Body of pancreas (tissue), 4 donors: ENCODE measurements at regions not wholly inside any gene's neighbourhood (a gene's known extent, or its start where the extent isn't known, plus 50 kb on each side); places are given as distances from the start of the nearest gene placed in this dataset.

Source experiments
- ATAC-seq: fragments of 150-250 bp; one replicate; pipeline ENCODE4 v1.9.1; 2016
- DNase-seq, 4 donors: peaks; one replicate each; pipeline ENCODE4 v3.0.0-alpha.2; 2019
- H3K27ac ChIP-seq, 4 donors: fragments of 200-600 bp; sonication (generic); 1 replicate in 3 of 4; 2 replicates in 1 of 4; pipeline versions ENCODE4 v1.5.1 to v1.6.1; 2016 to 2019; ENCODE audit warnings: mild to moderate bottlenecking in 1 of 4, mixed read lengths in 1 of 4, moderate library complexity in 1 of 4
- H3K27me3 ChIP-seq, 2 donors: fragments of 200-600 bp; sonication (generic); one replicate each; pipeline ENCODE4 v1.6.0; 2016; ENCODE audit warnings: mild to moderate bottlenecking in 1 of 2
- H3K36me3 ChIP-seq, 2 donors: fragments of 200-600 bp; sonication (generic); replicated peaks in 1 of 2; 2 replicates each; pipeline ENCODE4 v1.5.1; 2016; ENCODE audit warnings: low read depth in 2 of 2; ENCODE audit not compliant: insufficient read depth in 1 of 2
- H3K4me1 ChIP-seq: fragments of 200-600 bp; sonication (generic); one replicate; pipeline ENCODE4 v1.6.0; 2016
- H3K4me3 ChIP-seq, 2 donors: fragments of 200-600 bp; sonication (generic); 1 replicate in 1 of 2; 2 replicates in 1 of 2; pipeline ENCODE4 v1.5.1; 2016 to 2019
- H3K9me3 ChIP-seq, 3 donors: fragments of 200-600 bp; sonication (generic); 1 replicate in 2 of 3; 2 replicates in 1 of 3; pipeline ENCODE4 v1.5.1; 2016
- POLR2A ChIP-seq, 3 donors: fragments of 450-650 bp; IDR thresholded peaks; one replicate each; pipeline ENCODE4 v1.6.1; 2016; ENCODE audit warnings: antibody characterized with exemption in 3 of 3, mild to moderate bottlenecking in 2 of 3
- WGBS, 2 donors: methylation state at CpG; one replicate each; pipeline ENCODE4 v1.1.5; 2017; 5-methylcytosine and 5-hydroxymethylcytosine counted together
- intact Hi-C: fragments of 100-400 bp; cut with DNase I; formaldehyde crosslinking; loops from one replicate; pipeline ENCODE4 v1.15.1; 2023
- TF ChIP-seq, protein P1 (sequence below), 7 experiments: fragments of 450-650 bp in 4 of 7; fragments of 200-600 bp in 3 of 7; sonication (generic) in 3 of 7; IDR thresholded peaks; one replicate each; pipeline ENCODE4 v1.5.1; 2016 to 2019; ENCODE audit warnings: antibody characterized with exemption in 7 of 7

DNA sequence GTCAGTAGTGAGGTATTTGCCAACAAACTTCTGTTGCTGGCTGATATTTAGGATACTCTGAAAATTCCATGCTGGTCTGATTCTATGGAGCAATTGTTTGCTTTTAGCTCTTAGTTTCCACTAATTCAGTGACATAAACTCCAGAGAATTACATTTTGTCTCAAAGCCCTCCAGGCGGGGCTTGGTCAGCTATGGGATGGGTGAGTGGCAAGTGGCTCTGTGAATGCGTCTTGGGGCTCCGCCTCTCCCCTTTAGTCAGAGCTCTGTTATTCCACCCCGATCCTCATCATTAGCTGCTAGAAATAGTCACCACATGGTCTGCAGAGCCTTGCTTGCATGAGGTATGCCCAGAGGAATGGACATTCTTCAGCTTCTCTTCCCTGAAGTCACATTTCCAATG is 540.6 kb downstream of the QKI start:
- TF ChIP-seq, protein P1, sequence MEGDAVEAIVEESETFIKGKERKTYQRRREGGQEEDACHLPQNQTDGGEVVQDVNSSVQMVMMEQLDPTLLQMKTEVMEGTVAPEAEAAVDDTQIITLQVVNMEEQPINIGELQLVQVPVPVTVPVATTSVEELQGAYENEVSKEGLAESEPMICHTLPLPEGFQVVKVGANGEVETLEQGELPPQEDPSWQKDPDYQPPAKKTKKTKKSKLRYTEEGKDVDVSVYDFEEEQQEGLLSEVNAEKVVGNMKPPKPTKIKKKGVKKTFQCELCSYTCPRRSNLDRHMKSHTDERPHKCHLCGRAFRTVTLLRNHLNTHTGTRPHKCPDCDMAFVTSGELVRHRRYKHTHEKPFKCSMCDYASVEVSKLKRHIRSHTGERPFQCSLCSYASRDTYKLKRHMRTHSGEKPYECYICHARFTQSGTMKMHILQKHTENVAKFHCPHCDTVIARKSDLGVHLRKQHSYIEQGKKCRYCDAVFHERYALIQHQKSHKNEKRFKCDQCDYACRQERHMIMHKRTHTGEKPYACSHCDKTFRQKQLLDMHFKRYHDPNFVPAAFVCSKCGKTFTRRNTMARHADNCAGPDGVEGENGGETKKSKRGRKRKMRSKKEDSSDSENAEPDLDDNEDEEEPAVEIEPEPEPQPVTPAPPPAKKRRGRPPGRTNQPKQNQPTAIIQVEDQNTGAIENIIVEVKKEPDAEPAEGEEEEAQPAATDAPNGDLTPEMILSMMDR (IDR thresholded peaks at IDR 0.05): no peak
- no peak for TF ChIP-seq POLR2A (IDR thresholded peaks at IDR 0.05)
- ATAC-seq: no peak
- intact Hi-C loops: no loop called here
- Histone ChIP-seq H3K27ac (no peak overlapping the region), H3K36me3 (no peaks in the 10 kb centered on the region), H3K27me3 (no peaks in the 10 kb centered on the region), H3K4me1 (peaks cover 9% of the 10 kb centered on the region), H3K4me3 (no peak overlapping the region), H3K9me3 (no peaks in the 10 kb centered on the region)
- no peak for DNase-seq
- 86 to 100% methylated on average over 2 to 4 of the region's 4 CpGs for WGBS, 2 donors

DNA sequence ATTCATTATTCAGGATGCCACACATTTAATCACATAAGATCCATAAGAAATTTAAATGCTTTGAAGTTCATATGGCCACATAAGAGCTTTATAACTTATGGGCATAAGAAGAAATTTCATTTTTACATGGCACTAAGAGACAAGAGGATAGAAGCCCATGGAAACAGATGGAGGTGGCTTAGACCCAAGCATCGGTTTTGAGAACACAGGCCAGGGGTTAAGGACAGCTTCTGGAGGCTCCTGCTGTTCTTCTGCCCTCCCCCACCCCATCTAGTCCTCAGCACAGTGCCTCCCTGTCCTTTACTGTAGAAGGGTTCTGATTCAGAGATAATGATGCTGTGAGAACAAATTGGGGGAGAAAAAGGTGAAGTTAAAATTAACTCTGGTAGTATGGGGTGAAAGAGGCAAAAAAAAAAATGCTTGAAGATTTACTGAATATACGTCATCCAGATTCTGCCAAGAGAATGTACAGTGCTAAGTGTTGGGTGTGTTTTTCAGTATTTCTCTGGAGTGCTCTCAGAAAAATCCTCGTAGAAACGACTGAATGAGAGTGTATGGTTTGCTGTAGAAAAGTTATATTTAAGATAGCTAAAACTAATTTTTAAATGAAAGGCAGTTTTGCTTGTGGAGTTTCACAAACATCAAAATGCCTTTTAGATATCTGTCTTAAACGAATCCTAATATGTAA is 539.7 kb downstream of the QKI start:
- DNase-seq: no peak
- Histone ChIP-seq H3K4me3 (no peak overlapping the region), H3K36me3 (no peaks in the 10 kb centered on the region), H3K4me1 (peaks cover 8% of the 10 kb centered on the region), H3K27ac (no peak overlapping the region), H3K9me3 (no peaks in the 10 kb centered on the region), H3K27me3 (no peaks in the 10 kb centered on the region)
- no peak for TF ChIP-seq POLR2A (IDR thresholded peaks at IDR 0.05)
- TF ChIP-seq, protein P1 (IDR thresholded peaks at IDR 0.05): no peak
- intact Hi-C loops: no loop called here
- no peak for ATAC-seq
- 66 to 79% methylated on average over 5 of the region's 5 CpGs for WGBS, 2 donors

DNA sequence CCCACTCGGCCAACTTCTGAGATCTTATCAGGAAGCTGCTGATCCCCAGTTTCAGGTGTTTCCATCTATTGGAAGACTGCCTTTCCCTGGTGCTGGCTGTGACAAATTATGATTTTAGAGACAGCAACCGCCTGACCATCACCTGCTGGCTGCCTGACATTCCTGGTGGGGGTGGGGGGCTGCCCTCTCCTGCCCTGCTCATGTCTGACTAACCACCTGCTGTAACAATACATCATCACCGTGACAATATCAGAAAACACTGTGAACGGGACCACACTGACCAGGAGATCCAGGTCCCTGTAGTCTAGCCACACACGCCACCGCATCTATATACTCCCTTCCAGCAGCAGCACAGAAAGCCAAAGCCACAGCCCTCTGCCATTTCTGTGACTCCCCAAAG is 537.5 kb downstream of the QKI start:
- Histone ChIP-seq H3K9me3 (no peaks in the 10 kb centered on the region), H3K27ac (no peak overlapping the region), H3K4me1 (peaks cover 8% of the 10 kb centered on the region), H3K4me3 (no peak overlapping the region), H3K27me3 (no peaks in the 10 kb centered on the region), H3K36me3 (no peaks in the 10 kb centered on the region)
- no peak for DNase-seq
- no peak for ATAC-seq
- intact Hi-C loops: no loop called here
- TF ChIP-seq, protein P1 (IDR thresholded peaks at IDR 0.05): no peak
- no peak for TF ChIP-seq POLR2A (IDR thresholded peaks at IDR 0.05)
- WGBS, 2 donors: 60 to 62% methylated on average over 6 of the region's 6 CpGs

DNA sequence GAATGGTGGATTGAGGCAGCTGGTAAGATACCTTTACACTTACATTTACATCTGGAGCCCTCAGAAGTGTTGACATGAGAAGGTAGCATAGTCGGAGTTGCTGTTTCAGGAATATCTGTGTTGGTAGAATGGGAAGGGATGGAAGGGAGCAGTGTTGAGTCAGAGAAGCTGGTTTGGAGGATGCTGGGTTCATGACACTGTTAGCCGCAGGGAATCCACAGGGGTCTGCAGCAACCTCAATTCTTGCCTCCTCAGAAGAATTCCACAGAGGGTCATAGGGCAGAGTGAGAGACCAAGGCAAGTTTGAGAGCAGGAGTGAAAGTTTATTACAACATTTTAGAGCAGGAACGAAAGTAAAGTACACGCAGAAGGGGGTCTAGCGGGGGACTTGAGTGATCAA is 536.8 kb downstream of the QKI start:
- Histone ChIP-seq H3K36me3 (no peaks in the 10 kb centered on the region), H3K9me3 (no peaks in the 10 kb centered on the region), H3K4me1 (peaks cover 2% of the 10 kb centered on the region), H3K27ac (no peak overlapping the region), H3K27me3 (no peaks in the 10 kb centered on the region), H3K4me3 (no peak overlapping the region)
- intact Hi-C loops: no loop called here
- 80 to 95% methylated on average over 5 of the region's 5 CpGs for WGBS, 2 donors
- ATAC-seq: no peak
- no peak for DNase-seq
- TF ChIP-seq, protein P1 (IDR thresholded peaks at IDR 0.05): no peak
- no peak for TF ChIP-seq POLR2A (IDR thresholded peaks at IDR 0.05)

DNA sequence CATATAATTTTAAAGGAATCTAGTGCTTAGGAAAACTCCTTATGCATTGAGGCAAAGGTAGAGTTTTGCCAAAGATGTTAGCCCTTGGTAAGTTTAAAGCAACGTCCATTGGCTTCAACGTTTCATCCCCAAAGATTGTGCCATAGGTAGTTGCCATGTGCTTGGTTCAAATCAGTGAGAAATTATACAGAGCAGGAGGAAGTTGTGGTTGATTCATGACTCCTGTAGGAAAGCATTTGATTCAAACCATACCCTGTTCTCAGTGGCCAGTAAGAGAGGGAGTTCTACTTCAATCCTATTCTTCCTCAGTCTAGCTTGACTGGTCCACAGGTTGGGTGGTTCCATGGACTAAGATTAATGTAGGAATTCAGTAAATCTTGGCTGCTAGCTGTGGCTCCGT is 535.6 kb downstream of the QKI start:
- 49 to 66% methylated on average over 3 of the region's 3 CpGs for WGBS, 2 donors

More for the DNA sequence above, 535.6 kb downstream of the QKI start:
- H3K27me3 ChIP-seq: no peaks in the 10 kb centered on the region
- TF ChIP-seq, protein P1 (IDR thresholded peaks at IDR 0.05): no peak
- no peak for TF ChIP-seq POLR2A (IDR thresholded peaks at IDR 0.05)
- H3K4me3 ChIP-seq: no peak overlapping the region
- no peaks in the 10 kb centered on the region for H3K9me3 ChIP-seq
- H3K27ac ChIP-seq: no peak overlapping the region
- ATAC-seq: no peak
- no peaks in the 10 kb centered on the region for H3K36me3 ChIP-seq
- no peak for DNase-seq
- peaks cover 7% of the 10 kb centered on the region for H3K4me1 ChIP-seq
- intact Hi-C loops: no loop called here
